ENCODE measurements at regions not wholly inside any gene's neighbourhood (a gene's known extent, or its start where the extent isn't known, plus 50 kb on each side); places are given as distances from the start of the nearest gene placed in this dataset.
"Not testable (repeated sequence)": the region's sequence is repeated elsewhere in the genome, so short reads cannot be mapped to it uniquely, and the experiment has no call there.

- no peak for ATAC-seq
- TF ChIP-seq ZFP30 (CRISPR knock-in tag; IDR thresholded peaks at IDR 0.05) (no peak), ZNF70 (CRISPR knock-in tag; IDR thresholded peaks at IDR 0.05) (no peak), ZC3H10 (CRISPR knock-in tag; IDR thresholded peaks at IDR 0.05) (no peak), ZNF565 (CRISPR knock-in tag; conservative IDR thresholded peaks at IDR 0.05; ENCODE audit: low read depth) (no peak), ISL1 (CRISPR knock-in tag; IDR thresholded peaks at IDR 0.05) (no peak), PATZ1 (CRISPR knock-in tag; IDR thresholded peaks at IDR 0.05; ENCODE audit: borderline replicate concordance) (no peak), OSR1 (CRISPR knock-in tag; IDR thresholded peaks at IDR 0.05) (no peak), CSDC2 (CRISPR knock-in tag; IDR thresholded peaks at IDR 0.05) (no peak), RARB (CRISPR knock-in tag; IDR thresholded peaks at IDR 0.05) (no peak), TSHZ2 (CRISPR knock-in tag; IDR thresholded peaks at IDR 0.05) (no peak), ESRRG (CRISPR knock-in tag; IDR thresholded peaks at IDR 0.05) (no peak), TOX (CRISPR knock-in tag; IDR thresholded peaks at IDR 0.05; ENCODE audit: borderline replicate concordance) (no peak), ZFP3 (CRISPR knock-in tag; IDR thresholded peaks at IDR 0.05) (no peak), GLIS3 (CRISPR knock-in tag; IDR thresholded peaks at IDR 0.05) (no peak), TCF4 (CRISPR knock-in tag; IDR thresholded peaks at IDR 0.05; ENCODE audit: borderline replicate concordance) (no peak), CREB5 (CRISPR knock-in tag; IDR thresholded peaks at IDR 0.05; ENCODE audit: low read depth) (no peak), ARNTL (CRISPR knock-in tag; IDR thresholded peaks at IDR 0.05; ENCODE audit: borderline replicate concordance, low read depth) (no peak)
- TF ChIP-seq, protein P1, sequence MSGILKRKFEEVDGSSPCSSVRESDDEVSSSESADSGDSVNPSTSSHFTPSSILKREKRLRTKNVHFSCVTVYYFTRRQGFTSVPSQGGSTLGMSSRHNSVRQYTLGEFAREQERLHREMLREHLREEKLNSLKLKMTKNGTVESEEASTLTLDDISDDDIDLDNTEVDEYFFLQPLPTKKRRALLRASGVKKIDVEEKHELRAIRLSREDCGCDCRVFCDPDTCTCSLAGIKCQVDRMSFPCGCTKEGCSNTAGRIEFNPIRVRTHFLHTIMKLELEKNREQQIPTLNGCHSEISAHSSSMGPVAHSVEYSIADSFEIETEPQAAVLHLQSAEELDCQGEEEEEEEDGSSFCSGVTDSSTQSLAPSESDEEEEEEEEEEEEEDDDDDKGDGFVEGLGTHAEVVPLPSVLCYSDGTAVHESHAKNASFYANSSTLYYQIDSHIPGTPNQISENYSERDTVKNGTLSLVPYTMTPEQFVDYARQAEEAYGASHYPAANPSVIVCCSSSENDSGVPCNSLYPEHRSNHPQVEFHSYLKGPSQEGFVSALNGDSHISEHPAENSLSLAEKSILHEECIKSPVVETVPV (CRISPR knock-in tag; IDR thresholded peaks at IDR 0.05) = no peak
These were observed 104.8 kb downstream of the NAV1 start for GRCh38 chr1:201643835-201644104.

- TF ChIP-seq ZNF70 (CRISPR knock-in tag; IDR thresholded peaks at IDR 0.05) (no peak), ZC3H10 (CRISPR knock-in tag; IDR thresholded peaks at IDR 0.05) (no peak), RARB (CRISPR knock-in tag; IDR thresholded peaks at IDR 0.05) (no peak), ARNTL (CRISPR knock-in tag; IDR thresholded peaks at IDR 0.05; ENCODE audit: borderline replicate concordance, low read depth) (no peak), SNAI2 (CRISPR knock-in tag; IDR thresholded peaks at IDR 0.05) (no peak), ESRRG (CRISPR knock-in tag; IDR thresholded peaks at IDR 0.05) (no peak), ZNF565 (CRISPR knock-in tag; conservative IDR thresholded peaks at IDR 0.05; ENCODE audit: low read depth) (no peak), OSR1 (CRISPR knock-in tag; IDR thresholded peaks at IDR 0.05) (no peak), GLIS3 (CRISPR knock-in tag; IDR thresholded peaks at IDR 0.05) (no peak), ZFP30 (CRISPR knock-in tag; IDR thresholded peaks at IDR 0.05) (no peak), ISL1 (CRISPR knock-in tag; IDR thresholded peaks at IDR 0.05) (no peak), BACH2 (CRISPR knock-in tag; IDR thresholded peaks at IDR 0.05; ENCODE audit: borderline replicate concordance) (no peak), PPARA (CRISPR knock-in tag; IDR thresholded peaks at IDR 0.05; ENCODE audit: borderline replicate concordance) (no peak), PATZ1 (CRISPR knock-in tag; IDR thresholded peaks at IDR 0.05; ENCODE audit: borderline replicate concordance) (no peak)
- no peak for ATAC-seq
These were observed 105.3 kb downstream of the NAV1 start for GRCh38 chr1:201644197-201644596.

GRCh38 chr1:201645000-201645399, 106.1 kb downstream of the NAV1 start:
- not testable (repeated sequence) for ATAC-seq
